IMR-90 (cell line): ENCODE measurements at regions not wholly inside any gene's neighbourhood (a gene's known extent, or its start where the extent isn't known, plus 50 kb on each side); places are given as distances from the start of the nearest gene placed in this dataset.
"Not testable (repeated sequence)": the region's sequence is repeated elsewhere in the genome, so short reads cannot be mapped to it uniquely, and the experiment has no call there.

Source experiments
- ATAC-seq: fragments of 200-7000 bp; cut with Tn5 transposase; 2 replicates; pipeline ENCODE4 v1.9.1; 2020; ENCODE audit warnings: low read depth, mild to moderate bottlenecking, moderate library complexity
- BruUV-seq: library from RNA; stranded (reverse); fragments of 400-500 nt; replicated peaks from 2 replicates; lab custom pipeline; 2021; lab: Mats Ljungman, UMichigan
- CTCF ChIA-PET: fragments of 300-600 bp; formaldehyde crosslinking; extraction: SDS; loops from one replicate; lab custom pipeline; 2021; ENCODE audit warnings: antibody characterized with exemption; lab: Yijun Ruan, JAX
- POLR2A ChIA-PET: fragments of 300-600 bp; sonication (Branson Sonifier 250); formaldehyde crosslinking; loops from one replicate; lab custom pipeline; 2022; ENCODE audit warnings: antibody characterized with exemption; ENCODE audit not compliant: unreplicated experiment; lab: Charles Lee
- DNase-seq: peaks from one replicate; pipeline ENCODE4 v3.0.0; 2013
- H2AFZ ChIP-seq: replicated peaks from 2 replicates; pipeline ENCODE3; 2013; ENCODE audit warnings: low read length, mild to moderate bottlenecking; ENCODE audit not compliant: poor library complexity
- H2AK5ac ChIP-seq: 2 replicates; pipeline ENCODE4 v1.6.1; 2013; ENCODE audit warnings: low read depth, low read length, inconsistent platforms
- H2AK9ac ChIP-seq: replicated peaks from 2 replicates; pipeline ENCODE3; 2013; ENCODE audit warnings: mild to moderate bottlenecking, low read depth, low read length, moderate library complexity; ENCODE audit not compliant: poor library complexity
- H2BK120ac ChIP-seq: 2 replicates; pipeline ENCODE4 v1.6.1; 2013; ENCODE audit warnings: low read depth, low read length, inconsistent platforms
- H2BK15ac ChIP-seq: 3 replicates; pipeline ENCODE4 v1.6.1; 2013; ENCODE audit warnings: low read depth, low read length, inconsistent platforms
- H2BK20ac ChIP-seq: 2 replicates; pipeline ENCODE4 v1.6.1; 2013; ENCODE audit warnings: low read depth, mild to moderate bottlenecking, inconsistent platforms, low read length, moderate library complexity
- H2BK5ac ChIP-seq: 2 replicates; pipeline ENCODE4 v1.6.1; 2013; ENCODE audit warnings: mild to moderate bottlenecking, low read depth, low read length, inconsistent platforms; ENCODE audit not compliant: poor library complexity, severe bottlenecking
- H3K14ac ChIP-seq: replicated peaks from 2 replicates; pipeline ENCODE4 v1.6.1; 2013; ENCODE audit warnings: low read depth, low read length, inconsistent platforms
- H3K18ac ChIP-seq: 2 replicates; pipeline ENCODE4 v1.6.1; 2013; ENCODE audit warnings: low read depth, low read length, control low read depth
- H3K23ac ChIP-seq: 2 replicates; pipeline ENCODE4 v1.6.1; 2013; ENCODE audit warnings: low read depth, low read length, inconsistent platforms
- H3K27ac ChIP-seq: 2 replicates; pipeline ENCODE4 v1.5.1; 2013; ENCODE audit warnings: mild to moderate bottlenecking, control low read depth, low read length; ENCODE audit not compliant: insufficient read depth
- H3K27me3 ChIP-seq: 2 replicates; pipeline ENCODE4 v1.6.1; 2013; ENCODE audit warnings: low read length; ENCODE audit not compliant: control insufficient read depth, insufficient read depth
- H3K36me3 ChIP-seq: 2 replicates; pipeline ENCODE4 v1.6.1; 2013; ENCODE audit warnings: low read length, mixed read lengths; ENCODE audit not compliant: control insufficient read depth, insufficient read depth
- H3K4ac ChIP-seq: 2 replicates; pipeline ENCODE4 v1.6.1; 2013; ENCODE audit warnings: low read depth, low read length, inconsistent platforms
- H3K4me1 ChIP-seq: 2 replicates; pipeline ENCODE4 v1.6.1; 2013; ENCODE audit warnings: low read length, mixed read lengths; ENCODE audit not compliant: control insufficient read depth, insufficient read depth
- H3K4me2 ChIP-seq: 2 replicates; pipeline ENCODE4 v1.6.1; 2013; ENCODE audit warnings: low read depth, mild to moderate bottlenecking, control low read depth, low read length, moderate library complexity
- H3K4me3 ChIP-seq: 2 replicates; pipeline ENCODE4 v1.5.1; 2013; ENCODE audit warnings: low read depth, mild to moderate bottlenecking, control low read depth, low read length, moderate library complexity; ENCODE audit not compliant: insufficient read depth
- H3K56ac ChIP-seq: 2 replicates; pipeline ENCODE4 v1.6.1; 2013; ENCODE audit warnings: low read length, inconsistent platforms; ENCODE audit not compliant: insufficient read depth; ENCODE audit errors: extremely low read depth
- H3K79me1 ChIP-seq, 2 experiments: 2 replicates each; pipeline ENCODE4 v1.6.1; 2013; ENCODE audit warnings: low read length in 2 of 2, inconsistent platforms in 1 of 2, low read depth in 1 of 2
- H3K9ac ChIP-seq: 2 replicates; pipeline ENCODE4 v1.6.1; 2013; ENCODE audit warnings: low read depth, low read length, control low read depth
- H3K9me1 ChIP-seq: 2 replicates; pipeline ENCODE4 v1.6.1; 2013; ENCODE audit warnings: low read length, inconsistent platforms; ENCODE audit not compliant: insufficient read depth
- H3K9me3 ChIP-seq: 2 replicates; pipeline ENCODE4 v1.6.1; 2013; ENCODE audit warnings: low read length; ENCODE audit not compliant: control insufficient read depth, insufficient read depth
- H4K20me1 ChIP-seq: 2 replicates; pipeline ENCODE4 v1.6.1; 2013; ENCODE audit warnings: low read length, inconsistent platforms; ENCODE audit not compliant: insufficient read depth
- H4K5ac ChIP-seq: 2 replicates; pipeline ENCODE4 v1.6.1; 2013; ENCODE audit warnings: mild to moderate bottlenecking, low read depth, low read length, control low read depth
- H4K8ac ChIP-seq, 2 experiments: 2 replicates each; pipeline ENCODE4 v1.6.1; 2013; ENCODE audit warnings: low read depth in 2 of 2, low read length in 2 of 2, control low read depth in 1 of 2, inconsistent platforms in 1 of 2
- H4K91ac ChIP-seq: 2 replicates; pipeline ENCODE4 v1.6.1; 2013; ENCODE audit warnings: low read depth, low read length, inconsistent platforms; ENCODE audit not compliant: insufficient read depth
- CTCF ChIP-seq: conservative IDR thresholded peaks from 2 replicates; pipeline ENCODE4 v1.5.1; 2012; ENCODE audit warnings: mild to moderate bottlenecking, low read depth, low read length, improper control_type of control experiment
- RAD21 ChIP-seq: IDR thresholded peaks from 2 replicates; pipeline ENCODE4 v1.6.1; 2012; ENCODE audit warnings: low read length, improper control_type of control experiment
- SMC3 ChIP-seq: fragments of 150-350 bp; IDR thresholded peaks from 2 replicates; pipeline ENCODE4 v1.6.1; 2016; ENCODE audit warnings: low read depth, mild to moderate bottlenecking, antibody characterized with exemption, low read length, moderate library complexity
- WGBS, 2 experiments: methylation state at CpG; one replicate each; pipeline versions ENCODE4 v1.1.5 to v1.1.7; 2013; ENCODE audit warnings: missing lambda C conversion rate in 2 of 2; ENCODE audit not compliant: insufficient read length in 1 of 2; ENCODE audit errors: extremely low coverage in 2 of 2; 5-methylcytosine and 5-hydroxymethylcytosine counted together
- dilution Hi-C: fragments of 300-500 bp; cut with HindIII; formaldehyde crosslinking; loops from one replicate; pipeline ENCODE4 v1.14.3; 2018; ENCODE audit warnings: low sequenced_read_pairs; ENCODE audit not compliant: unreplicated experiment
- in situ Hi-C: fragments of 300-500 bp; cut with MboI; formaldehyde crosslinking; loops from 3 replicates; pipeline ENCODE4 v1.14.3; 2019; ENCODE audit warnings: low sequenced_read_pairs, inconsistent platforms, mixed read lengths
- intact Hi-C: fragments of 100-400 bp; cut with micrococcal nuclease; formaldehyde crosslinking; loops from 2 replicates; pipeline ENCODE4 v1.10.0; 2022

- H2BK15ac ChIP-seq, H3K36me3 ChIP-seq, H3K4me1 ChIP-seq, H3K27ac ChIP-seq, H3K79me1 ChIP-seq, H3K9me1 ChIP-seq, CTCF ChIA-PET, H2AK9ac ChIP-seq, H3K14ac ChIP-seq, H2BK5ac ChIP-seq, POLR2A ChIA-PET, intact Hi-C loops, H3K4ac ChIP-seq, H2AFZ ChIP-seq, H2BK20ac ChIP-seq, H3K9me3 ChIP-seq, H2BK120ac ChIP-seq, H4K5ac ChIP-seq, H4K91ac ChIP-seq, H3K4me3 ChIP-seq, in situ Hi-C loops, H4K20me1 ChIP-seq, H3K56ac ChIP-seq, H4K8ac ChIP-seq, H2AK5ac ChIP-seq, H3K9ac ChIP-seq, DNase-seq, H3K18ac ChIP-seq, BruUV-seq, H3K4me2 ChIP-seq, dilution Hi-C loops, H3K27me3 ChIP-seq, H3K23ac ChIP-seq: not testable (repeated sequence)
- ATAC-seq, result peak; percentile 66; the same call in 1 of the 2 replicates
- TF ChIP-seq SMC3, result peak; percentile 17; the same call in 1 of the 2 replicates
- peak; percentile 21; the same call in 1 of the 2 replicates for TF ChIP-seq CTCF
- peak; percentile 27; the same call in 1 of the 2 replicates for TF ChIP-seq RAD21
- WGBS, 2 experiments, result no CpG with 5 or more reads among the region's 8 CpGs
Measured at GRCh38 chr9:39559384-39559783, 203.9 kb downstream of the SPATA31A1 start.

- H4K8ac ChIP-seq, result not testable (repeated sequence)
Measured at GRCh38 chr9:39566782-39567181, 211.3 kb downstream of the SPATA31A1 start.

More at GRCh38 chr9:39566782-39567181, 211.3 kb downstream of the SPATA31A1 start:
- H3K36me3 ChIP-seq, H3K9me1 ChIP-seq, H3K4me3 ChIP-seq, H3K4ac ChIP-seq, dilution Hi-C loops, H3K27ac ChIP-seq, POLR2A ChIA-PET, H3K79me1 ChIP-seq, H4K5ac ChIP-seq, H2BK20ac ChIP-seq, H3K14ac ChIP-seq, H3K23ac ChIP-seq, H3K4me2 ChIP-seq, H3K9me3 ChIP-seq, CTCF ChIA-PET, in situ Hi-C loops, H2BK5ac ChIP-seq, ATAC-seq, H2BK15ac ChIP-seq, H3K9ac ChIP-seq, H3K27me3 ChIP-seq, H2AK5ac ChIP-seq, H3K56ac ChIP-seq, DNase-seq, H2AK9ac ChIP-seq, H4K91ac ChIP-seq, BruUV-seq, intact Hi-C loops, H3K18ac ChIP-seq, H4K20me1 ChIP-seq, H3K4me1 ChIP-seq, H2AFZ ChIP-seq, H2BK120ac ChIP-seq: not testable (repeated sequence)
- WGBS, 2 experiments, result no CpG with 5 or more reads among the region's 6 CpGs
